ENCODE measurements at regions not wholly inside any gene's neighbourhood (a gene's known extent, or its start where the extent isn't known, plus 50 kb on each side); places are given as distances from the start of the nearest gene placed in this dataset.

DNA sequence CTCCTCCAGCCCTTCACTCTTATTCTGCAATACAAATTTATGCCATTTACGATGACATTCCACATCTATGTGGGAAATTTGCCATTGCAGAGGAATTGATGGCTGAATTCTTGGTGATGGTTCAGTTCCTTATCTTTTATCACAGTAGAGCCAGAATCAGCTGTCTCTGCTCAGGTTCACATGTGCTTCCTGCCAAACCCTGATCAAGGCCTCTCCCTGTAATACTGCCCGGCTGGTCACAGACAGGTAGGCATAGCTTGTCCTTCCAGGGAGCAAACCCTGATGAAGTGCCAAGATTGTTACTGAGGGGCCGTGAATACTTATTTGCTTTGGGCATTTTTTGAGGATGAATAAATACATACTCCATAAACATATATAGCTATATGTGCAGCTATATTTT lies 450.0 kb downstream of the NSUN3 start:
- no peak for DNase-seq (ENCODE audit: low read depth, low spot score)
- no peaks in the 10 kb centered on the region for H3K27me3 ChIP-seq (ENCODE audit: insufficient read depth, insufficient read length)
- H3K36me3 ChIP-seq (ENCODE audit: insufficient read depth, insufficient read length, low read length), result no peaks in the 10 kb centered on the region
- no peaks in the 10 kb centered on the region for H3K4me1 ChIP-seq (ENCODE audit: insufficient read depth, insufficient read length)
- no peak overlapping the region for H3K4me3 ChIP-seq (ENCODE audit: insufficient read length, low read depth)
- no peaks in the 10 kb centered on the region for H3K9me3 ChIP-seq (ENCODE audit: insufficient read depth, low read length)
- TF ChIP-seq YY1 (IDR thresholded peaks at IDR 0.05; ENCODE audit: insufficient read depth, insufficient read length) (no peak), SUZ12 (IDR thresholded peaks at IDR 0.05; ENCODE audit: extremely low read depth, insufficient read depth, insufficient read length) (no peak), ZNF274 (IDR thresholded peaks at IDR 0.05; ENCODE audit: low read depth, low read length) (no peak)
- H3K9ac ChIP-seq (ENCODE audit: insufficient read length, low read depth), result no peak overlapping the region

DNA sequence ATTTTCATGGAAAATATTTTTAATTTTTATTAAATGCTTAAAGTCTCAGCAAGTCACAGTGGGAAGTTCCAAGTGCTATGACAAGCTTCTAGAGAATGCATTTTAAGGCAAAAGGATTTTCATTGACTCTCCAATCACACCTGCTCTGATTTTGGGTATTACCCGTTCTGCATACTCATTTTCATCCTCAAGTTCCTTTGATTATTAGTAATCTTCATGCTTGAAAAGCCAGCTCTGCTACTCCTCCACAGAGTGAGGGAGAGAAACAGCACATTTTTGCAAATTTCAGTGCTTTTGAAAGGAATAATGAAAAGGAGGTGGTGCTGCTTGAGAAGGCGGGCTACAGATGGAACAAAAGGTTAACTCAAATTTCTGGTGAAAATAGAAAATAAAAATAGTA lies 450.7 kb downstream of the NSUN3 start:
- TF ChIP-seq YY1 (IDR thresholded peaks at IDR 0.05; ENCODE audit: insufficient read depth, insufficient read length) (no peak), SUZ12 (IDR thresholded peaks at IDR 0.05; ENCODE audit: extremely low read depth, insufficient read depth, insufficient read length) (no peak), ZNF274 (IDR thresholded peaks at IDR 0.05; ENCODE audit: low read depth, low read length) (no peak)
- no peak overlapping the region for H3K4me3 ChIP-seq (ENCODE audit: insufficient read length, low read depth)
- no peaks in the 10 kb centered on the region for H3K36me3 ChIP-seq (ENCODE audit: insufficient read depth, insufficient read length, low read length)
- no peaks in the 10 kb centered on the region for H3K4me1 ChIP-seq (ENCODE audit: insufficient read depth, insufficient read length)
- no peak for DNase-seq (ENCODE audit: low read depth, low spot score)
- H3K9ac ChIP-seq (ENCODE audit: insufficient read length, low read depth), result no peak overlapping the region
- no peaks in the 10 kb centered on the region for H3K9me3 ChIP-seq (ENCODE audit: insufficient read depth, low read length)
- no peaks in the 10 kb centered on the region for H3K27me3 ChIP-seq (ENCODE audit: insufficient read depth, insufficient read length)

DNA sequence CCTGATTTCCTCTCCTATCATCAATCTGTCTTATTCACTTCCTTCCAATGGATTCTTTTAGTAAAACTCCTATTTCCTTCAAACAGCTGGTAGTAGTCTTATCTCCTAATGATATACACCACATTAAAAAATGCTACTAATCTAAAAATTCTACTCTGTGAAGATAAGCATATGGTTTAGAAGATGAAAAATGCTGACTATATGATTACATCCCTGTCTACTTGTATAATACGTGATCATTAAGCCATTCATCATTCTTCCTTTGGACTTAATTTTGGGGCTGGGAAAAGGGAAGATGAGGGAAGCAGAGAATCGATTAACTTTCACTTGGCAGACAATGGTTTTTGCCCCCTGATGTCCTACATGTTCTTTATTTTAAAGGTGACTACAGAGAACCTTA lies 453.1 kb downstream of the NSUN3 start:
- Histone ChIP-seq H3K4me3 (ENCODE audit: insufficient read length, low read depth) (no peak overlapping the region), H3K9me3 (ENCODE audit: insufficient read depth, low read length) (no peaks in the 10 kb centered on the region), H3K4me1 (ENCODE audit: insufficient read depth, insufficient read length) (no peaks in the 10 kb centered on the region), H3K9ac (ENCODE audit: insufficient read length, low read depth) (no peak overlapping the region), H3K27me3 (ENCODE audit: insufficient read depth, insufficient read length) (no peaks in the 10 kb centered on the region), H3K36me3 (ENCODE audit: insufficient read depth, insufficient read length, low read length) (no peaks in the 10 kb centered on the region)
- no peak for TF ChIP-seq YY1 (IDR thresholded peaks at IDR 0.05; ENCODE audit: insufficient read depth, insufficient read length)
- TF ChIP-seq ZNF274 (IDR thresholded peaks at IDR 0.05; ENCODE audit: low read depth, low read length), result no peak
- no peak for TF ChIP-seq SUZ12 (IDR thresholded peaks at IDR 0.05; ENCODE audit: extremely low read depth, insufficient read depth, insufficient read length)
- DNase-seq (ENCODE audit: low read depth, low spot score), result no peak

DNA sequence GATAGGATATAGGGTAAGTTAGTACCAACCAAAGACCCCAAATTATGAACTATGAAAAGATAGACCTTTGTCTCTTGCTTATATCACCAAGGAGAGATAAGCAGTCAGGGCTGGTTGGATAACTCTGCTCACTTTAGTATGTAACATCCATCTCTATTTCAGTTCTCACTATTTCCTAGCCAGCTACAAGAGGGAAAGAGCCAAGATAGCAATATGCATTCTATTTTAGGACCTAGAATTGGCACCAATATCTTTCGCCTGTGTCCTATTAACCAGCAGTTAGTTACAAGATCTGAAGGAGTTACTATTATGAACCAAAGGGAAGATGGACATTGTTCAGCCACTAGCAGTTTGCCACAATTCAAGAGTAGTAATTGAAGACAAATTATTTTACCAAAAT lies 457.5 kb downstream of the NSUN3 start:
- peaks cover 3% of the 10 kb centered on the region for H3K4me1 ChIP-seq (ENCODE audit: insufficient read depth, insufficient read length)
- DNase-seq (ENCODE audit: low read depth, low spot score), result no peak
- H3K9ac ChIP-seq (ENCODE audit: insufficient read length, low read depth), result no peak overlapping the region
- no peaks in the 10 kb centered on the region for H3K9me3 ChIP-seq (ENCODE audit: insufficient read depth, low read length)
- H3K36me3 ChIP-seq (ENCODE audit: insufficient read depth, insufficient read length, low read length), result no peaks in the 10 kb centered on the region
- TF ChIP-seq SUZ12 (IDR thresholded peaks at IDR 0.05; ENCODE audit: extremely low read depth, insufficient read depth, insufficient read length) (no peak), ZNF274 (IDR thresholded peaks at IDR 0.05; ENCODE audit: low read depth, low read length) (no peak), YY1 (IDR thresholded peaks at IDR 0.05; ENCODE audit: insufficient read depth, insufficient read length) (no peak)
- no peak overlapping the region for H3K4me3 ChIP-seq (ENCODE audit: insufficient read length, low read depth)
- no peaks in the 10 kb centered on the region for H3K27me3 ChIP-seq (ENCODE audit: insufficient read depth, insufficient read length)

DNA sequence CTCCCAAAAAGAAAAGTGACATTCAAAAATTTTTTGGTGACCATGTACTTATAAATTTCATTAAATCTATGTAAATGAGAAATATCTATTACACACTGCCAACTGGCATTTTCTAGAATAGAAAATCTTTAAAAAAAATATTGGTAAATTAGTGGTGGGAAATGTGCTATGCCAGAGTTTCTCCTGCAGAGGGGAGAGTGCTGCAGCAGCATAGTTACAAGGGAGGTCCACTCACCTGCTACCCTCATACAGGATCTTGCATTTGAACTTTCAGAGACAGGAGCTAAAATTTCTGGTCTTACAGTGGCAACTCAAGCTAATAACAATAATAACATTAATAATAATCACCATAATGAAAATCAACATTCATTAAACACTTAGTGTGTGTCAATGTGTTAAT lies 459.6 kb downstream of the NSUN3 start:
- Histone ChIP-seq H3K27me3 (ENCODE audit: insufficient read depth, insufficient read length) (no peaks in the 10 kb centered on the region), H3K4me1 (ENCODE audit: insufficient read depth, insufficient read length) (peaks cover 3% of the 10 kb centered on the region), H3K9me3 (ENCODE audit: insufficient read depth, low read length) (no peaks in the 10 kb centered on the region), H3K36me3 (ENCODE audit: insufficient read depth, insufficient read length, low read length) (no peaks in the 10 kb centered on the region), H3K9ac (ENCODE audit: insufficient read length, low read depth) (no peak overlapping the region), H3K4me3 (ENCODE audit: insufficient read length, low read depth) (no peak overlapping the region)
- TF ChIP-seq YY1 (IDR thresholded peaks at IDR 0.05; ENCODE audit: insufficient read depth, insufficient read length) (no peak), ZNF274 (IDR thresholded peaks at IDR 0.05; ENCODE audit: low read depth, low read length) (no peak), SUZ12 (IDR thresholded peaks at IDR 0.05; ENCODE audit: extremely low read depth, insufficient read depth, insufficient read length) (no peak)
- DNase-seq (ENCODE audit: low read depth, low spot score), result no peak

DNA sequence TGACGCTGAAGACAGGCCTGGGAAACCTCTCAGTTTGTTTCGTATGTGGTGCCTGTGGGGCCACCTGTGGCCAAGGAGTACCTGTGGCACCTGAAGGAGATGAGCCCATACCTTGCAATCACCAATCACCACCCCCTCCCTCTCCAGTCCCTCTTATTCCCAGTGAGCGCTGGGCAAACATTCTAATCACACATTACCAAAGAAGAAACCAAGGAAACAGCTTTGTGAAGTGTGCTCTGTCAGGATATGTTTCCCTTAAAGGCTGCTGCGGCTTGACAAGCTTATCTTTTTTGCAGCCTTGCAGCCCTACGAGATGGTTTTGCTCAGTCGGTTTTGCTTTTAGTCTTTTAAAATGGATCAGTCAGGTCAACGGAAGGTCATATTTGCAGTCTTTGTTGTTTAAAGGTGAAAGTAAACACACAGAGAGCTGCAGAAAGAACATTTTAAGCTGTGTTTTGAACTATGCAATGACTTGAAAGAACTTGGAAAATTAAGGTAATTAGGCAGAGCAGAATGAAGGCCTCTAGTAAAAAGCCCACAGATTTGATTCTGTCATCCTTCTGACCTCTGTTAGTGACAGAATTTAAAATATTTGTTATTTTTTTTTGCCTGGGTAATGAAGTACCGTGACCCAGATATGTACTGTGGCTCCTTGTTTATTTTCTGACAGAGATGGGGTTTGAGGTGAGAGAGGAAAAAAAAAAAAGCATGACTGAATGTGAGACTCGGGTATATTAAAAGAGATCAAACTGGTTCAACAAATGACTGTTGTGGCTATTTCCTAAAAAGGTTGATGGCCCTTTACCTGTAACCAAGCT lies 461.4 kb downstream of the NSUN3 start:
- DNase-seq (ENCODE audit: low read depth, low spot score), result no peak
- no peak for TF ChIP-seq YY1 (IDR thresholded peaks at IDR 0.05; ENCODE audit: insufficient read depth, insufficient read length)
- no peak for TF ChIP-seq SUZ12 (IDR thresholded peaks at IDR 0.05; ENCODE audit: extremely low read depth, insufficient read depth, insufficient read length)
- no peak for TF ChIP-seq ZNF274 (IDR thresholded peaks at IDR 0.05; ENCODE audit: low read depth, low read length)
- Histone ChIP-seq H3K27me3 (ENCODE audit: insufficient read depth, insufficient read length) (no peaks in the 10 kb centered on the region), H3K4me3 (ENCODE audit: insufficient read length, low read depth) (no peak overlapping the region), H3K9ac (ENCODE audit: insufficient read length, low read depth) (no peak overlapping the region), H3K4me1 (ENCODE audit: insufficient read depth, insufficient read length) (peaks cover 3% of the 10 kb centered on the region), H3K36me3 (ENCODE audit: insufficient read depth, insufficient read length, low read length) (no peaks in the 10 kb centered on the region), H3K9me3 (ENCODE audit: insufficient read depth, low read length) (no peaks in the 10 kb centered on the region)

DNA sequence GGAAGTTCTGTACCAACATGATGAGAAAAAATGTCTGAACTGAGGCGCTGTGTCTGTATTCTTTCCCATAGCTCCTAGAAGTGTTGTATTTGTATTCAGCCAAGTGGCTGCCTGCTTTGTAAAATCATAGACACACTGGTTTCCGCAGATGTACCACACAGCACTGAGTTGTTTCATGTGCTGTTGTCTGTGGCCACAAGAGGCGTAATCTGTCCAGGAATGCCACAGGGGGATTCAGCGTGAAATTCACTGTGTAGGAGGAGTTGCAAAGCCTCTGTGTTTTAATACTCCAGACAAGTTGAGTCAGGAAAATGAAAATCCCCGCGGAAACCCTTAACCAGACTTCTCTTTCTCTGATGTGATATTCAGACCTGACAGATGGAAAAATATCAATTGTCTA lies 462.2 kb downstream of the NSUN3 start:
- Histone ChIP-seq H3K36me3 (ENCODE audit: insufficient read depth, insufficient read length, low read length) (no peaks in the 10 kb centered on the region), H3K27me3 (ENCODE audit: insufficient read depth, insufficient read length) (no peaks in the 10 kb centered on the region), H3K4me1 (ENCODE audit: insufficient read depth, insufficient read length) (peaks cover 3% of the 10 kb centered on the region), H3K4me3 (ENCODE audit: insufficient read length, low read depth) (no peak overlapping the region), H3K9me3 (ENCODE audit: insufficient read depth, low read length) (no peaks in the 10 kb centered on the region), H3K9ac (ENCODE audit: insufficient read length, low read depth) (no peak overlapping the region)
- TF ChIP-seq ZNF274 (IDR thresholded peaks at IDR 0.05; ENCODE audit: low read depth, low read length) (no peak), SUZ12 (IDR thresholded peaks at IDR 0.05; ENCODE audit: extremely low read depth, insufficient read depth, insufficient read length) (no peak), YY1 (IDR thresholded peaks at IDR 0.05; ENCODE audit: insufficient read depth, insufficient read length) (no peak)
- DNase-seq (ENCODE audit: low read depth, low spot score), result no peak
